SH-SY5Y (cell line): ENCODE measurements at regions not wholly inside any gene's neighbourhood (a gene's known extent, or its start where the extent isn't known, plus 50 kb on each side); places are given as distances from the start of the nearest gene placed in this dataset.

Experiments
- GATA2 ChIP-seq: IDR thresholded peaks from 2 replicates; pipeline ENCODE4 v1.6.1; 2011; ENCODE audit warnings: mild to moderate bottlenecking, low read depth, low read length
- GATA3 ChIP-seq: IDR thresholded peaks from 2 replicates; pipeline ENCODE4 v1.6.1; 2011; ENCODE audit warnings: low read depth, mild to moderate bottlenecking, low read length, moderate library complexity

- TF ChIP-seq GATA3 (no peak), GATA2 (0 out of 2 replicates have a peak, but pooled peaks have one; percentile 29)
Measured at GRCh38 chr10:78474743-78475142, 441.1 kb downstream of the RPS24 start.
